Endodermal cell (in vitro differentiated cells): ENCODE measurements at regions not wholly inside any gene's neighbourhood (a gene's known extent, or its start where the extent isn't known, plus 50 kb on each side); places are given as distances from the start of the nearest gene placed in this dataset.

Source experiments
- DNase-seq: peaks from one replicate; pipeline ENCODE4 v3.0.0-alpha.2; 2017
- H3K27ac ChIP-seq: 2 replicates; pipeline ENCODE4 v1.5.1; 2013; ENCODE audit warnings: mild to moderate bottlenecking, low read depth, low read length, moderate library complexity
- H3K27me3 ChIP-seq: 2 replicates; pipeline ENCODE4 v1.6.1; 2013; ENCODE audit warnings: mild to moderate bottlenecking, low read length, moderate library complexity; ENCODE audit not compliant: insufficient read depth, control insufficient read depth, poor library complexity, severe bottlenecking
- H3K36me3 ChIP-seq: 2 replicates; pipeline ENCODE4 v1.7.0; 2013; ENCODE audit warnings: mild to moderate bottlenecking, low read length, moderate library complexity; ENCODE audit not compliant: control insufficient read depth, insufficient read depth
- H3K4me1 ChIP-seq: one replicate; pipeline ENCODE4 v1.7.0; 2013; ENCODE audit warnings: low read length; ENCODE audit not compliant: control insufficient read depth, insufficient read depth
- H3K4me3 ChIP-seq: 2 replicates; pipeline ENCODE4 v1.5.1; 2013; ENCODE audit warnings: mild to moderate bottlenecking, low read length, moderate library complexity
- H3K9ac ChIP-seq: 2 replicates; pipeline ENCODE4 v1.6.1; 2013; ENCODE audit warnings: mild to moderate bottlenecking, low read length, moderate library complexity; ENCODE audit not compliant: poor library complexity, severe bottlenecking; ENCODE audit errors: extremely low read depth
- H3K9me3 ChIP-seq: 2 replicates; pipeline ENCODE4 v1.6.1; 2013; ENCODE audit warnings: mild to moderate bottlenecking, low read length, moderate library complexity; ENCODE audit not compliant: control insufficient read depth
- H3K27ac Mint-ChIP-seq: 2 replicates; pipeline ENCODE4 v1.8.0; 2020; ENCODE audit warnings: mixed read lengths
- H3K27me3 Mint-ChIP-seq: 2 replicates; pipeline ENCODE4 v1.8.0; 2021; ENCODE audit warnings: mild to moderate bottlenecking, mixed read lengths; ENCODE audit not compliant: insufficient read depth
- H3K36me3 Mint-ChIP-seq: 2 replicates; pipeline ENCODE4 v1.8.0; 2020; ENCODE audit warnings: low read depth, mixed read lengths
- H3K4me1 Mint-ChIP-seq: 2 replicates; pipeline ENCODE4 v1.8.0; 2020; ENCODE audit warnings: mixed read lengths
- H3K4me3 Mint-ChIP-seq: 2 replicates; pipeline ENCODE4 v1.8.0; 2020; ENCODE audit warnings: mild to moderate bottlenecking, moderate library complexity, mixed read lengths
- H3K9me3 Mint-ChIP-seq: 2 replicates; pipeline ENCODE4 v1.8.0; 2020; ENCODE audit warnings: mild to moderate bottlenecking, mixed read lengths
- CTCF ChIP-seq: fragments of 200-600 bp; sonication (generic); conservative IDR thresholded peaks from 2 replicates; pipeline ENCODE4 v1.5.0; 2021; ENCODE audit warnings: antibody characterized with exemption, mild to moderate bottlenecking
- WGBS, 2 experiments: methylation state at CpG; one replicate each; pipeline versions ENCODE4 v1.1.5 to v1.1.7; 2013; ENCODE audit warnings: missing lambda C conversion rate in 2 of 2, mixed read lengths in 1 of 2; ENCODE audit not compliant: insufficient coverage in 1 of 2, insufficient read length in 1 of 2; 5-methylcytosine and 5-hydroxymethylcytosine counted together

GRCh38 chr20:21614980-21615379 lies 90.5 kb upstream of the PAX1 start:
- no peaks in the 10 kb centered on the region for H3K9me3 ChIP-seq
- no peak overlapping the region for H3K4me3 ChIP-seq
- Mint-ChIP-seq H3K4me1 (no peaks in the 10 kb centered on the region), H3K27ac (no peak overlapping the region), H3K36me3 (no peaks in the 10 kb centered on the region), H3K9me3 (no peaks in the 10 kb centered on the region), H3K4me3 (no peak overlapping the region), H3K27me3 (peaks cover 52% of the 10 kb centered on the region)
- DNase-seq: no peak
- peaks cover 64% of the 10 kb centered on the region for H3K27me3 ChIP-seq
- 92 to 93% methylated on average over 5 to 6 of the region's 6 CpGs for WGBS, 2 experiments
- H3K36me3 ChIP-seq: no peaks in the 10 kb centered on the region
- no peak for TF ChIP-seq CTCF
- no peak overlapping the region for H3K9ac ChIP-seq
- H3K27ac ChIP-seq: no peak overlapping the region
- no peaks in the 10 kb centered on the region for H3K4me1 ChIP-seq

- 82% methylated on average over 6 of the region's 6 CpGs; no CpG with 5 or more reads in 1 of the 2 experiments for WGBS, 2 experiments
- no peak for TF ChIP-seq CTCF
- Histone ChIP-seq H3K4me1 (no peaks in the 10 kb centered on the region), H3K27me3 (peaks cover 50% of the 10 kb centered on the region), H3K4me3 (no peak overlapping the region), H3K9me3 (no peaks in the 10 kb centered on the region), H3K36me3 (no peaks in the 10 kb centered on the region), H3K27ac (no peak overlapping the region), H3K9ac (no peak overlapping the region)
- no peak for DNase-seq
- Mint-ChIP-seq H3K27ac (no peak overlapping the region), H3K27me3 (peaks cover 53% of the 10 kb centered on the region), H3K4me3 (no peak overlapping the region), H3K4me1 (no peaks in the 10 kb centered on the region), H3K9me3 (no peaks in the 10 kb centered on the region), H3K36me3 (no peaks in the 10 kb centered on the region)
These were observed 92.0 kb upstream of the PAX1 start for GRCh38 chr20:21613512-21613911.

- no peaks in the 10 kb centered on the region for H3K9me3 ChIP-seq
- WGBS, 2 experiments: 80% methylated on average over 1 of the region's 1 CpG; no CpG with 5 or more reads in 1 of the 2 experiments
- H3K4me1 Mint-ChIP-seq: no peaks in the 10 kb centered on the region
- H3K4me1 ChIP-seq: no peaks in the 10 kb centered on the region
- no peaks in the 10 kb centered on the region for H3K36me3 ChIP-seq
- no peak overlapping the region for H3K4me3 ChIP-seq
- TF ChIP-seq CTCF: no peak
- no peaks in the 10 kb centered on the region for H3K36me3 Mint-ChIP-seq
- H3K4me3 Mint-ChIP-seq: no peak overlapping the region
- no peak overlapping the region for H3K27ac Mint-ChIP-seq
- DNase-seq: no peak
- H3K27me3 Mint-ChIP-seq: peaks cover 44% of the 10 kb centered on the region
- peaks cover 27% of the 10 kb centered on the region for H3K27me3 ChIP-seq
- H3K9me3 Mint-ChIP-seq: peaks cover 3% of the 10 kb centered on the region
- no peak overlapping the region for H3K9ac ChIP-seq
- H3K27ac ChIP-seq: no peak overlapping the region
These were observed 95.5 kb upstream of the PAX1 start for GRCh38 chr20:21609981-21610380.
